Testis (tissue), 2 donors: ENCODE measurements at regions not wholly inside any gene's neighbourhood (a gene's known extent, or its start where the extent isn't known, plus 50 kb on each side); places are given as distances from the start of the nearest gene placed in this dataset.

Source experiments
- DNase-seq: peaks from one replicate; pipeline ENCODE4 v3.0.0-alpha.2; 2019
- H3K27ac ChIP-seq, 2 donors: fragments of 200-600 bp; sonication (generic); one replicate each; pipeline ENCODE4 v1.5.1; 2019
- H3K27me3 ChIP-seq: fragments of 200-600 bp; sonication (generic); one replicate; pipeline ENCODE4 v1.5.1; 2019
- H3K36me3 ChIP-seq: fragments of 200-600 bp; sonication (generic); one replicate; pipeline ENCODE4 v1.5.1; 2017; ENCODE audit warnings: low read depth; ENCODE audit errors: missing control alignments
- H3K4me1 ChIP-seq: fragments of 200-600 bp; sonication (generic); one replicate; pipeline ENCODE4 v1.5.1; 2019
- H3K4me3 ChIP-seq, 2 donors: fragments of 200-600 bp; sonication (generic); one replicate each; pipeline ENCODE4 v1.5.1; 2017 to 2019
- H3K9me3 ChIP-seq: fragments of 200-600 bp; sonication (generic); one replicate; pipeline ENCODE4 v1.5.1; 2017
- CTCF ChIP-seq, 3 experiments: fragments of 450-650 bp in 2 of 3; fragments of 200-600 bp in 1 of 3; sonication (generic) in 1 of 3; IDR thresholded peaks; one replicate each; pipeline ENCODE4 v1.5.1; 2016 to 2019; ENCODE audit warnings: antibody characterized with exemption in 3 of 3, mild to moderate bottlenecking in 2 of 3, moderate library complexity in 1 of 3
- POLR2A ChIP-seq: fragments of 450-650 bp; IDR thresholded peaks from one replicate; pipeline ENCODE4 v1.6.1; 2017; ENCODE audit warnings: antibody characterized with exemption, mild to moderate bottlenecking, moderate library complexity
- whole genome bisulfite sequencing, 2 donors: methylation state at CpG; one replicate each; pipeline ENCODE4 v1.1.5; 2018; 5-methylcytosine and 5-hydroxymethylcytosine counted together
- intact Hi-C: fragments of 100-400 bp; cut with DNase I; formaldehyde crosslinking; loops from one replicate; pipeline ENCODE4 v1.15.1; 2023; ENCODE audit warnings: low total_unique reads

- no peaks in the 10 kb centered on the region for H3K4me1 ChIP-seq
- intact Hi-C loops, result no loop called here
Measured at GRCh38 chr4:27101126-27101525, 240.5 kb downstream of the STIM2 start.

GRCh38 chr4:27101561-27101960 lies 240.9 kb downstream of the STIM2 start:
- no peak for DNase-seq
- intact Hi-C loops, result no loop called here
- H3K27me3 ChIP-seq, result no peaks in the 10 kb centered on the region
- no peaks in the 10 kb centered on the region for H3K4me1 ChIP-seq
- H3K9me3 ChIP-seq, result no peaks in the 10 kb centered on the region
- no peak overlapping the region for H3K4me3 ChIP-seq
- no peak for TF ChIP-seq POLR2A
- TF ChIP-seq CTCF (IDR thresholded peaks at IDR 0.05), result no peak
- no peaks in the 10 kb centered on the region for H3K36me3 ChIP-seq
- H3K27ac ChIP-seq, result no peak overlapping the region
- WGBS, 2 donors, result 80 to 82% methylated on average over 7 of the region's 7 CpGs

More at GRCh38 chr4:27101126-27101525, 240.5 kb downstream of the STIM2 start:
- DNase-seq, result no peak
- Histone ChIP-seq H3K9me3 (no peaks in the 10 kb centered on the region), H3K27ac (no peak overlapping the region), H3K36me3 (no peaks in the 10 kb centered on the region), H3K27me3 (no peaks in the 10 kb centered on the region), H3K4me3 (no peak overlapping the region)
- TF ChIP-seq CTCF (IDR thresholded peaks at IDR 0.05) (no peak), POLR2A (no peak)
- 69% methylated on average over 12 of the region's 12 CpGs for WGBS, 2 donors

GRCh38 chr4:27111627-27112026 lies 251.0 kb downstream of the STIM2 start:
- no peaks in the 10 kb centered on the region for H3K36me3 ChIP-seq
- intact Hi-C loops, result no loop called here
- H3K4me1 ChIP-seq, result no peaks in the 10 kb centered on the region
- 77 to 83% methylated on average over 3 of the region's 3 CpGs for WGBS, 2 donors
- H3K27me3 ChIP-seq, result no peaks in the 10 kb centered on the region
- no peak for DNase-seq
- H3K27ac ChIP-seq, result no peak overlapping the region
- TF ChIP-seq POLR2A (no peak), CTCF (IDR thresholded peaks at IDR 0.05) (no peak)
- H3K4me3 ChIP-seq, result no peak overlapping the region
- H3K9me3 ChIP-seq, result no peaks in the 10 kb centered on the region

GRCh38 chr4:27112587-27112986 lies 251.9 kb downstream of the STIM2 start:
- TF ChIP-seq POLR2A (no peak), CTCF (IDR thresholded peaks at IDR 0.05) (no peak)
- Histone ChIP-seq H3K36me3 (no peaks in the 10 kb centered on the region), H3K27me3 (no peaks in the 10 kb centered on the region), H3K27ac (no peak overlapping the region), H3K4me1 (no peaks in the 10 kb centered on the region), H3K4me3 (no peak overlapping the region), H3K9me3 (no peaks in the 10 kb centered on the region)
- no peak for DNase-seq
- WGBS, 2 donors, result 80 to 88% methylated on average over 3 of the region's 3 CpGs
- intact Hi-C loops, result no loop called here

- H3K4me3 ChIP-seq, result no peak overlapping the region
- H3K4me1 ChIP-seq, result no peaks in the 10 kb centered on the region
- H3K36me3 ChIP-seq, result no peaks in the 10 kb centered on the region
- DNase-seq, result no peak
- H3K27ac ChIP-seq, result no peak overlapping the region
- WGBS, 2 donors, result 79 to 81% methylated on average over 4 of the region's 4 CpGs
- H3K9me3 ChIP-seq, result no peaks in the 10 kb centered on the region
- intact Hi-C loops, result no loop called here
- TF ChIP-seq POLR2A, result no peak
- no peaks in the 10 kb centered on the region for H3K27me3 ChIP-seq
Measured at GRCh38 chr4:27115221-27115620, 254.6 kb downstream of the STIM2 start.
